Prostate gland (tissue), 2 donors: ENCODE measurements at regions not wholly inside any gene's neighbourhood (a gene's known extent, or its start where the extent isn't known, plus 50 kb on each side); places are given as distances from the start of the nearest gene placed in this dataset.

Source experiments
- CTCF ChIP-seq, 4 experiments: fragments of 200-600 bp in 2 of 4; fragments of 450-650 bp in 2 of 4; sonication (generic) in 2 of 4; IDR thresholded peaks; 1 replicate in 3 of 4; 2 replicates in 1 of 4; pipeline ENCODE4 v1.5.1; 2016 to 2019; ENCODE audit warnings: antibody characterized with exemption in 4 of 4, mild to moderate bottlenecking in 2 of 4, moderate library complexity in 2 of 4
- POLR2A ChIP-seq: fragments of 450-650 bp; IDR thresholded peaks from one replicate; pipeline ENCODE4 v1.6.1; 2016; ENCODE audit warnings: antibody characterized with exemption, mild to moderate bottlenecking
- POLR2AphosphoS5 ChIP-seq: sonication (generic); formaldehyde crosslinking; IDR thresholded peaks from one replicate; pipeline ENCODE4 v1.6.1; 2017; ENCODE audit warnings: antibody characterized with exemption

GRCh38 chr16:26877421-26877820 is 189.3 kb upstream of the C16orf82 start:
- TF ChIP-seq CTCF (IDR thresholded peaks at IDR 0.05) (no peak), POLR2AphosphoS5 (no peak), POLR2A (no peak)
